ENCODE measurements at regions not wholly inside any gene's neighbourhood (a gene's known extent, or its start where the extent isn't known, plus 50 kb on each side); places are given as distances from the start of the nearest gene placed in this dataset.

DNA sequence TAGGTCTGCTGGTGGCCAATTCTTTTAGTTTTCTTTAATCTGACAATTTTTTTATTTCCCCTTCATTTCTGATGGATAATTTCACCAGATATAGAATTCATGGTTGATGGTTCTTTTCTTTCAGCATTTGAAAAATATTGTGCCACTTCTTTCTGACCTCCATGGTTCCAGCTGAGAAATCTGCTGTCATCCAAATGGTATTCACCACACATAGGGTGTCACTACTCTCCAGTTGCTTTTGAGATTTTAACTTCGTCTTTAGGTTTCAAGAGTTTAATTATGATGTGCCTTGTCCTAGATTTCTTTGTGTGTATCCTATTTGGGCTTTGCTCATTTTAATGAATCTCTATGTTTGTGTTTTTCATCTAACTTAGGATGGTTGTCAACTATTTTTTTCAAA, 488.6 kb upstream of the HS6ST1 start:
- TF ChIP-seq, protein P1, sequence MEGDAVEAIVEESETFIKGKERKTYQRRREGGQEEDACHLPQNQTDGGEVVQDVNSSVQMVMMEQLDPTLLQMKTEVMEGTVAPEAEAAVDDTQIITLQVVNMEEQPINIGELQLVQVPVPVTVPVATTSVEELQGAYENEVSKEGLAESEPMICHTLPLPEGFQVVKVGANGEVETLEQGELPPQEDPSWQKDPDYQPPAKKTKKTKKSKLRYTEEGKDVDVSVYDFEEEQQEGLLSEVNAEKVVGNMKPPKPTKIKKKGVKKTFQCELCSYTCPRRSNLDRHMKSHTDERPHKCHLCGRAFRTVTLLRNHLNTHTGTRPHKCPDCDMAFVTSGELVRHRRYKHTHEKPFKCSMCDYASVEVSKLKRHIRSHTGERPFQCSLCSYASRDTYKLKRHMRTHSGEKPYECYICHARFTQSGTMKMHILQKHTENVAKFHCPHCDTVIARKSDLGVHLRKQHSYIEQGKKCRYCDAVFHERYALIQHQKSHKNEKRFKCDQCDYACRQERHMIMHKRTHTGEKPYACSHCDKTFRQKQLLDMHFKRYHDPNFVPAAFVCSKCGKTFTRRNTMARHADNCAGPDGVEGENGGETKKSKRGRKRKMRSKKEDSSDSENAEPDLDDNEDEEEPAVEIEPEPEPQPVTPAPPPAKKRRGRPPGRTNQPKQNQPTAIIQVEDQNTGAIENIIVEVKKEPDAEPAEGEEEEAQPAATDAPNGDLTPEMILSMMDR (IDR thresholded peaks at IDR 0.05) = no peak
- no peak for TF ChIP-seq POLR2A (IDR thresholded peaks at IDR 0.05)

All from lower leg skin (tissue), 3 donors.